NOMO-1 (cell line): ENCODE measurements at regions not wholly inside any gene's neighbourhood (a gene's known extent, or its start where the extent isn't known, plus 50 kb on each side); places are given as distances from the start of the nearest gene placed in this dataset.

Source experiments
- DNase-seq, 2 experiments: peaks; one replicate each; lab custom pipeline; 2025; ENCODE audit not compliant: unreplicated experiment in 2 of 2; lab: John Stamatoyannopoulos, UW

GRCh38 chr4:11271263-11271662, 157.4 kb downstream of the HS3ST1 start:
- no peak for DNase-seq

DNA sequence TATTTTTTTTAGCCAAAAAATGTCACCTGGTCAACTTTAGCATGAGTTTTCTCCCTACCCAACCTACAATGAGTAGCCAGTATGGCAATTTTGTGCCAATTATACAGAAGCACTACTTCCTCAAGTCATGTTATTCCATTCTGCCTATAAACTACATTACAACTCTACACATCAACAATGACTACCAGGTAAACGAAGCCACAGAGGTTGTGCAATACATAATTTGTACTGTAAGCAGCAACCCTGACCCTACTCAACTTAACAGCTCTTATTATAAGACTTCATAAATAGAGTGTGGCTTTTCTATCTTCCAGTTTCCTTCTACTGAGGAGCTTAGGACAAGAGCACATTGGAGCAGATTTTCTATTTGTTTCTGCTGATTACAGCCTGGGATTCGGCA, 160.5 kb downstream of the HS3ST1 start:
- DNase-seq, result no peak

DNA sequence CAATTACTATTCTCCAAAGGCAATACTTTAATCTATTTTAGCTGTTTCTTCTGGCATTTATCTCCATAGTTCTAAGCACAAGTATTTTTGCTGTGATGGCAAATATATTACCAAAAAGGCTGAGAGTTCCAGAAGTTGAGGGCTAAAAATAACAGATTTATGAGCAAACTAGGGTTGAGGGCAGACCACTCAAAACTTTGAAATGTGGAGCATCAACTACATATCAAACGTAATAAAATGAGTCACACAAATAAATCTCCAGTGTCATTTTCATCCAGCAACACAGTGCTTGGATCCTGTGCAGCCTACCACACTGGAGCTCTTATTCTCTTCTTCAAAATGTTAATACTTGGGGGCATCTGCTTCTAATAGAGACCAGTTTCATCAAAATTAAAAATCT, 163.9 kb downstream of the HS3ST1 start:
- DNase-seq, result no peak

GRCh38 chr4:11264346-11264745, 164.3 kb downstream of the HS3ST1 start:
- DNase-seq, result no peak

DNA sequence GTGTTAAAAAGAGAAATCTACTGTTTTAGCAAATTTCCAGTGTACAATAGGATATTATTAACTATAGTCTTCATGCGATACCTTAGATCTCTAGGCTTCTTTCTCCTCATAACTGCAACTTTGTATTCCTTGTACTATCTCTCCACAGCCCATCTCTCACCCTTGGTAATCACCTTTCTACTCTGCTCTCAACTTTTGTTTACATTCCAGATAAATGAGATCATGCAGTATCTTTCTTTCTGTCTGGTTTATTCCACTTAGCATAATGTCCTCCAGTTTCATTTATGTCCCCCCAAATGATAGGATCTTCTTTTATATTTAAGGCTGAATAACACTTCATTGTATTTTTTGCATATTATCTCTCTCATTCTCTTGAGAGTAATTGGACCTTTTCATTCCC, 165.5 kb downstream of the HS3ST1 start:
- DNase-seq, result no peak

DNA sequence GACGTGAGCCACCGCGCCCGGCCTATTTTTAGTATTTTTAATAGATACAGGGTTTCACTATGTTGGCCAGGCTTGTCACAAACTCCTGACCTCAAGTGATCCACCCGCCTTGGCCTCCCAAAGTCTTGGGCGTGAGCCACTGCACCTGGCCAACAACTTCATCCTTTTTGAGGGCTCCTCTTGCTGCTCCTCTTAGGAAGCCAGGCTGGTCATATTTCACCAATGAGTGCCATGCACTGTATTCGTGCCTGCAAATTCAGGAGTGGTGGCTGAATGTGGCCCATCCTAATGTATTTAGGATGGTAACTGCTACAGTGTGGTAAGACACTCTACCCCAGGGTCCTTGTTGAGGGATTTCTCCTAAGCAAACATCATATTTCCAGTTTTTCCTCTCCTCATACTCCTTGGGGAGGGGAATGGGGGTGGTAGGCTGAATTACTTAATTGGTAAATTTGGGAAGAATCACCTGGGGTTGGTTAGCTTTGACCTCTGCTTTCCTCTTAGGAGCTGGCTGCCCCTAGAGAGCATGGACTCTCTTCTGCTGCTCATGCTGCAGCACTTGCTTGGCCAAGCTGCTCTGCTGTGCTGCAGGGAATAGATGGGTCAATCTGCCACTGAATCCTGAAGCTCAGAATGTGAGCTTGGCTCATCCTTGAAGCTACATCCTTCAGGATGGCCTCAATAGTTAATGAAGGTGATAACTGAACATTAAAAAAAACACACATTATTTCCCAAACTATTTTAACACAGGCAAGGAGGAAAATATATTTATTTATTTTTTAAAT, 167.4 kb downstream of the HS3ST1 start:
- no peak for DNase-seq

GRCh38 chr4:11259837-11260236, 168.9 kb downstream of the HS3ST1 start:
- no peak for DNase-seq

DNA sequence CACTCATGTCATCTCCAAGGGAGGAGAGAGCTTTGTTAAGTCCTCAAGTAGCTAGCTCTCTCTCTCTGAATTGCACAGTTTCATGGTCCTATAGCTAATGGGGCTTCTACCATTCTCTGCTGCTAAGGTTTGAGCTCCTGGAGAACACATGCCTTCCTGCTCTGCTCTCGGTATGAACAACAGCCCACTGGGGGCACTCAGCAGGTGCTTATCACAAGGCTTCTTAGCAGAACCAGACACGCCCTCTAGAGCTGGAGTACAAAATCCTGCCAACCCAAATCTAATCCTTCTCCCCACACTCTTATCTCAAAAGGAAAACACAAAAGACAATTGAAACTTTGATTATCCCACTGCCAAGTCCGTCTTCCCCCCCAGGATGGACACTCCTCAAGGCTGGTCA, 176.5 kb downstream of the HS3ST1 start:
- DNase-seq, result no peak

GRCh38 chr4:11250510-11250909, 178.2 kb downstream of the HS3ST1 start:
- no peak for DNase-seq

- DNase-seq, result no peak
Observed at GRCh38 chr4:11232015-11232414, 196.7 kb downstream of the HS3ST1 start.

GRCh38 chr4:11230866-11231265, 197.8 kb downstream of the HS3ST1 start:
- no peak for DNase-seq

- no peak for DNase-seq
Observed at GRCh38 chr4:11228530-11228929, 200.2 kb downstream of the HS3ST1 start.

GRCh38 chr4:11223311-11223710, 205.4 kb downstream of the HS3ST1 start:
- no peak for DNase-seq

GRCh38 chr4:11218692-11219091, 210.0 kb downstream of the HS3ST1 start:
- no peak for DNase-seq

- DNase-seq, result no peak
Observed at GRCh38 chr4:11216520-11216919, 212.2 kb downstream of the HS3ST1 start.

DNA sequence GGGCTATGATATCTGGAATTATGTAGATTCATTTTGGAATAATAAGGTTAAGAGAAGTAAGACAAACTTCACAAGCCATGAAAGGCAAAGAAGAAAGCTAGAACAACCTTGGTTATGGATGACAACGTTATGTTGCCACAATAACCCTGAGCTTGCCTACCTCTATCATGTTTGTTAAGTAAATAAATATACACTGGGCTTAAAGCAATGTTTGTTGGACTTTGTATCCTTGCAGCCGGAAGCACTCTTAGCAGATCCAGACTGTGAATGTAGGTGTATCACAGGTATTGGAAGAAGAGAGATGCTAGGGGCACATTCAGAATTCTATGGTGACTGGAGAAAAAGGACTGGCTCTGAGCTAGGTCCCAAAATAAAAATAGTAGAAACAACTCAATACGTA, 214.4 kb downstream of the HS3ST1 start:
- no peak for DNase-seq

DNA sequence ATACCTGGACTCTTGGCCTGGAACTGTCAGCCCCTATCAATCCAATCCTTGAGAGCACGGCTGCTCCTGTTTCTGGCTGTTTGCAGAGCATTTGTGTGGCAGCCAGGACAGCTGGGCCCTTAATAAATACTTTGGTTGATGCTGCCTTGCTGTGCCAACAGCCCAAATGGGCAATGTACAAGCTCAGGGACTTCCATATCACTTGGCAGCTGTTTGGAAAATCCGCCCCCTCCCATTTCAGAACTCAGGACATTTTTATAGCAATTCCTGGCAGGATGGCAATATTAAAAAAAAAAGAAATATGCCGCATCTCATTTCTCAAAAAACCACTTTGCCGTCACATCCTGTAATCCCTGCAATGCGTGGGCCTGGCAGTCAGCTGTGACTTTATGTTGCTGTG, 218.9 kb downstream of the HS3ST1 start:
- DNase-seq, result no peak

- no peak for DNase-seq
Observed at GRCh38 chr4:11201256-11201655, 227.4 kb downstream of the HS3ST1 start.

DNA sequence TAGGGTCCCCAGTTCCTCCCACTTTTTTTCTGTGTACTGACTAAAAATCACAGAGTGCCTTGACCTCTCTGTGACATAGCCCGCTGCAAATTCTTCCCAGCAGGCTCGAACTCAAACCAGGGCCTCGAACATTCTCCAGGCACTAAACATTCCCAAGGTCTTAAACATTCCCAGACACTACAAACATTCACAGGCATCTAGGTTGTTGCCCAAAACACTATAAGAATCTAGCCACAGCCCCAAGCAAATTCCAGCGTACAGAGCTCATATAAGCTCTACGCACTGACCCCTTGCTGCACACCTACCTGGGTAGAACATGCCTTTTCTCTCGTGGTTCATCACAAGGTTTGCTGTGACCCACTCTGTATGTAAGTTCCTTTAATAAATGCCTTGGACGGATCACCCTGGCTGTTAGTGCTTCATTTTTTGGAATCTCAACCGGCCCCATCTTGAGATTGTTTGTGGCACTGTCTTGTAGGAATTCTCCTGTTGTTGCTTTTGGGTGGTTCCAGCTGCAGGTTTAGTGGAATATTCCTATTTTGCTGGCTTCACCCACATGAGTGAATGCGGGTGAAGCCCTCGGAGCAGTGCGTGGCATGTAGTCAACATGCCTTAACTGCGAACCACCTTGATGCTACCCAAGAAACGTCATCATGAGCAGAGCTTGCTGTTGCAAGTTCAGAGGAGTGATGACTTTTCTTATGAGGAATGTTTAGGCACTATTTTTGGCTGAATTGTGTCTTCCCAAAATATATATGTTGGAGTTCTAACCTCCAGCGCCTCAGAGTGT, 230.0 kb downstream of the HS3ST1 start:
- no peak for DNase-seq

DNA sequence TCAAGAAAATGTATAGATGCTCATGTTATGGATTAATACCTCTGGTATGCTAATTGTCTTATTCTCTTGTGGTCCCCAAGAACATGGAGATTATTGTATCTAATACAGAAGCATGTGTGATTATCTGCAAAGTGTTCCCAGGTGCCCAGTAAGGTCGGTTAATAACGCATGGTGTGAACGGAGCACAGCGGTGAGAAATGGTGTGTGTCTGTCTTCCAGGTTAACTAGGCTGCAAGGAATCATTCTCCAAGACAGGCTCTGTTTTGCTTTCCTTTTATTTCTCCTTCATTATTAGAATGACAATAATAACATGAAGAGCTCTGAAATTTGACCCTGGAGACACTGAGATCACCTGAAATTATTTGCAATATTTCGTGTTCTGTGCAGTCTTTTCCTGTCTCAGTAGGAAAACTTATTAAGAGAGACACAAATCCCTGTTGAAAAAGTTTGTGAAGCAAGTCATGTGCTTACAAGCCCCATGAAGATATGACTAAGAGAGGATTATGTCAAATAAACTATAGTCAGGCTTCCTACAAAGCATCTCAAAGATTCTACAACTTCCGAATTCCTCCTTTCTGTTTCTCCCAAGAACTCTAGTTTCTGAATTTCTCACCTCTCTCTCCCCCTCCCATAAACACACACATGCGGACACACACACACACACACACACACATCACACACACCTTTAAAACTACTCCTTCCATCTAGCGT, 230.9 kb downstream of the HS3ST1 start:
- DNase-seq, result no peak

DNA sequence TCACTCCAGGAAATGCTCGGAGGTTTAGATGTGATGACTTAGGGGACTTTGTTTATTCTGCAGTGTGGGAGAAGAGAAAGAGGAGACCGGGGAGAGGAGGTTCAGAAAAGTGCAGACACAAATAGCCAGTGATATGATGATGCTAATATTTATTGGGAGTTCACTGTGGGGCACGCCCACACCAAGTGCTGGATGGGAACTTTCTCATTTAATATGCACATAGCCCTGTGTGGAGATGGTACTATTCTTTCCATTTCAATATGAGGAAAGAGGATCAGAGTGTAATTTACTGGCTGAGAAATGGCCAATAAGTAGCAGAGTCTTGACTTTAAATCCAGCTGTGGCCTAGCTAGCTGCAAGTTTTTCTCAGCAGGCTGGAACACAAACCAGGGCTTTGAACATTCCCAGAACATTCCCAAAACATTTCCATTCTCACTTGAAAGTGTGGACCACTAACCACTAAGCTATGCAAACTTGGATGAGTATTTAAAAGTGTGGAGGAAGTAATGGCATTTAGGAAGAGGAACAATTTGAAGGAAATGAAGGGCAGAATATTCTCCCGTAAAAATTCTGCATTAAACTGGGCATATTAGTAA, 231.7 kb downstream of the HS3ST1 start:
- DNase-seq, result no peak
